ENCODE measurements at regions not wholly inside any gene's neighbourhood (a gene's known extent, or its start where the extent isn't known, plus 50 kb on each side); places are given as distances from the start of the nearest gene placed in this dataset.

GRCh38 chr2:102943251-102943650 is 181.4 kb downstream of the TMEM182 start:
- TF ChIP-seq CTCF (IDR thresholded peaks at IDR 0.05) (no peak), POLR2A (IDR thresholded peaks at IDR 0.05) (no peak)
